ENCODE measurements at regions not wholly inside any gene's neighbourhood (a gene's known extent, or its start where the extent isn't known, plus 50 kb on each side); places are given as distances from the start of the nearest gene placed in this dataset.
"Not testable (repeated sequence)": the region's sequence is repeated elsewhere in the genome, so short reads cannot be mapped to it uniquely, and the experiment has no call there.

DNA sequence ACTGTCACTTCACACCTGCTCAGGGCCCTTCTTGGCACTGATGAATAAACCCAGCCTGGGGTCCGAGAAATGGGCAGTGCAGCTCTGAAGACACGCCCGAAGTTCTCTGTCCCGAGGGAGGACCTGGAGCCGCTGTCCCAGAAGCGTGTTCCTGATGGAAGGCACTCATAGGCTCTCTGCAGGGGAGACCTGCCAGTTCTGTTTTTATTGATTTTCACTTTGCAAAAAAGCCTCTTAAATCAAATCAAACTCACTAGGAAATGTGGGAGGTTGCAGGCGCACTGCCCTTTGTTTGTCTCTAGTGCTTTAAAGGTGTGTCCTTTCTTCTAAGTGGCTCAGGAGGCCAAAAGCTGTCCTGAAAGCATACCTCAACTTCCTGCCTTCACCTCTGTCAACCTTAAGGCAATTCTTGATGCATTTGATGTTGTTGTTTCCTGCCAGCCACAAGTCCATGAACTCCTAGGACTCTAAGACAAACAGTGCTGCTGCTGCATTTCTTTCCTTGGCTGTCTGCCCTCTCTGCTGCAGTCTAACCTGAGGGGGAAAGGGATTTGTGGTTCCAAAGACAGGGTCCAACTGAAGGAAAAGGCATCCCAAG, 663.2 kb downstream of the UQCRFS1 start:
- DNase-seq = no peak

- no peak for DNase-seq
These were observed 666.7 kb downstream of the UQCRFS1 start for GRCh38 chr19:28546148-28546685.

DNA sequence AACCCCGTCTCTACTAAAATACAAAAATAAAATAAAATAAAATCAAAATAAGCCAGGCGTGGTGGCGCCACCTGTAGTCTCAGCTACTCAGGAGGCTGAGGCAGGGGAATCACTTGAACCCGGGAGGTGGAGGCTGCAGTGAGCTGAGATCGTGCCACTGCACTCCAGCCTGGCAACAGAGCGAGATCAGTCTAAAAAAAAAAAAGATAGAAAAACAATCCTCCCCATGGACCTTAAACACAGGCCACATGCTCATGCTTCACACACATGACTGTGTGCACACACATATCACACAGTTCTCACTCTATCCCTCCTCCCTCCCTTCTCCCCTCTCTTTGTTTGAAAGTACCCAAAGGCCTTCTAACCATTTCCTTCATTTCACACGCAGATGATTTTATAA, 667.6 kb downstream of the UQCRFS1 start:
- DNase-seq = not testable (repeated sequence)

GRCh38 chr19:28544451-28545261, 668.3 kb downstream of the UQCRFS1 start:
- no peak for DNase-seq

DNA sequence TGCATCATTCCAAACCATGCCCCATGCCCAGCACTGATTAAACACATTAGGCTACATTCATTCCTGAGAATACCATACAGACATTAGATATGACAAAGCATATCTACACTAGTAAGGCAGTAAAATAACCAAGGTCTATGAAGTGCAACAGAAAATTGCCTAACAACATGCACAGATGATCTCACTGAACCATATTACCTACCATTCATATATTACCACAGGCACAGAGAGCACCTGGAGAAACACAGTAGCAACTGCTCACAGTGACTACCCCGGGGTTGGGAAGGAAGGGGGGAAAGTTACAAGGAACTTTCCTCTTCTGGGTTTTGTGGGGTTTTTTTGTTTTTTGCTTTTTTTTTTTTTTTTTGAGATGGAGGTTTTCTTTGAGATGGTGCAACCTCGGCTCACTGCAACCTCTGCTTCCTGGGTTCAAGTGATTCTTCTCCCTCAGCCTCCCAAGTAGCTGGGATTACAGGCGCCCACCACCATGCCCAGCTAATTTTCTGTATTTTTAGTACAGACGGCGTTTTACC, 669.6 kb downstream of the UQCRFS1 start:
- DNase-seq = no peak

GRCh38 chr19:28542394-28543243, 670.3 kb downstream of the UQCRFS1 start:
- DNase-seq = no peak

GRCh38 chr19:28541602-28542393, 671.2 kb downstream of the UQCRFS1 start:
- DNase-seq = no peak

DNA sequence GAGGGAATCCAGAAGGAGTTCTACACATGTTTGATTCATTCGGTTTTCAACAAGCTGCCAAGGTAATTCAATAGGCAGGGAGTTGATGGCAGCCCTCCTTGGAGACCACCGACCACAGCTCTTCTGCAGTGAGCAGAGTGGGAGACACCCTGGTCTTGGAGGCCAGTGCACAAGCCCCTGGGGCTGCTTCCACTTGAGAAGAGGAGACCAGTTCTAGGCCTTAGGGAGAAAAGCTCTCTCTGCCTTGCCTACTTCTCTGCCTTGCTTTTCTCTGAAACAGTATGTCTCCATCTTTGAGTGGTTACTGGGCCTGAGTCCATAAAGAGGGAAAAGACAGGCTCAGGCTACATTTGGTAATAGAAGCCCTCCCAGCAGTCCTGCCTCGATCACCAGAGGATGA, 671.9 kb downstream of the UQCRFS1 start:
- DNase-seq = no peak

DNA sequence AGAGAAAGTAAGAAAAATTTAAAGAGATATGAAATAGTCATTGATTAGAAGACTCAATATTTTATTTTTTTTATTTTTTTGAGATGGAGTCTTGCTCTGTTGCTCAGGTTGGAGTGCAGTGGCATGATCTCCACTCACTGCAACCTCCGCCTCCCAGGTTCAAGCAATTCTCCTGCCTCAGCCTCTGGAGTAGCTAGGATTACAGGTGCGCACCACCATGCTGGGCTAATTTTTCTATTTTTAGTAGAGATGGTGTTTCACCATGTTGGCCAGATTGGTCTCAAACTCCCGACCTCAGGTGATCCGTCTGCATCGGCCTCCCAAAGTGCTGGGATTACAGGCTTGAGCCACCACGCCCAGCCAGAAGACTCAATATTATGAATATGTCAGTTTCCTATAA, 672.6 kb downstream of the UQCRFS1 start:
- DNase-seq = not testable (repeated sequence)

DNA sequence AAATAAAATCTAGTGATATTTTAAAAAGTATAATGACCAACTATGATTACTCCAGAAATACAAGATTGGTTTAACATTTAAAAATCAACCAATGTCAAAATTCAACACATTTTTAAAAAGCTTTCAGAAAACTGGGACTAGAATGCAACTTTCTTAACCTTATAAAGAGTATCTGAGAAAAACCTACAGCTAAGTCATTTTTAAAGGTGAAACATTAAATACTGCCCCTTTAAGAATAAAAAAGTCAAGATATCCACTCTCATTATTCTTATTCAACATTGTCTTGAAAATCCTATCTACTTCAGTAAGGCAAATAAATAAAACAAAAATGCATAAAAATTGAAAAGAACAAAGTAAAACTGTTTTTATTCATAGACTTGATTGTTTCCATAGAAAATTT, 673.2 kb downstream of the UQCRFS1 start:
- no peak for DNase-seq

DNA sequence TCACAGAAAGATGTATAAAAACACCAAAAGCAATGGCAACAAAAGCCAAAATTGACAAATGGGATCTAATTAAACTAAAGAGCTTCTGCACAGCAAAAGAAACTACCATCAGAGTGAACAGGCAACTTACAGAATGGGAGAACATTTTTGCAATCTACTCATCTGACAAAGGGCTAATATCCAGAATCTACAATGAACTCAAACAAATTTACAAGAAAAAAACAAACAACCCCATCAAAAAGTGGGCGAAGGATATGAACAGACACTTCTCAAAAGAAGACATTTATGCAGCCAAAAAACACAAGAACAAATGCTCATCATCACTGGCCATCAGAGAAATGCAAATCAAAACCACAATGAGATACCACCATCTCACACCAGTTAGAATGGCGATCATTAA, 674.4 kb downstream of the UQCRFS1 start:
- not testable (repeated sequence) for DNase-seq

DNA sequence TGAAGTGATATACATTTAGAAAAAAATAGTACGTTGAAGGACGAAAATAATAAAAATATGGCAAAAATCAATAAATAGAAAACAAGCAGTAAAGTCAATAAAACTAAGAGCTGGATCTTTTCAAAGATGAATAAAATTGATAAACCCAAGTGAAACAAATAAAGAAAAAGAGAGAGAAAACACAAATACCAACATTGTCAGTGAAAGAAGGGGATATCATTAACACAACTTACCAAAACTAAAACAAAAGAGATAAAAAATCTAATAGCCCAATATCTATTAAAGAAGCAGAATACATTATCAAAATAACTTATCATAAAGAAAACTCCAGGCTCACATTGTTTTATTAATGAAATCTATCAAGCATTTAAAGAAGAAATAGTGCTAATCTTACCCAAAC, 675.1 kb downstream of the UQCRFS1 start:
- DNase-seq = no peak

GRCh38 chr19:28537079-28537478, 675.9 kb downstream of the UQCRFS1 start:
- no peak for DNase-seq

- no peak for DNase-seq
These were observed 677.6 kb downstream of the UQCRFS1 start for GRCh38 chr19:28535352-28535775.

- DNase-seq = no peak
These were observed 678.1 kb downstream of the UQCRFS1 start for GRCh38 chr19:28534766-28535351.

- no peak for DNase-seq
These were observed 680.1 kb downstream of the UQCRFS1 start for GRCh38 chr19:28532765-28533341.

GRCh38 chr19:28531979-28532378, 681.0 kb downstream of the UQCRFS1 start:
- DNase-seq = no peak

DNA sequence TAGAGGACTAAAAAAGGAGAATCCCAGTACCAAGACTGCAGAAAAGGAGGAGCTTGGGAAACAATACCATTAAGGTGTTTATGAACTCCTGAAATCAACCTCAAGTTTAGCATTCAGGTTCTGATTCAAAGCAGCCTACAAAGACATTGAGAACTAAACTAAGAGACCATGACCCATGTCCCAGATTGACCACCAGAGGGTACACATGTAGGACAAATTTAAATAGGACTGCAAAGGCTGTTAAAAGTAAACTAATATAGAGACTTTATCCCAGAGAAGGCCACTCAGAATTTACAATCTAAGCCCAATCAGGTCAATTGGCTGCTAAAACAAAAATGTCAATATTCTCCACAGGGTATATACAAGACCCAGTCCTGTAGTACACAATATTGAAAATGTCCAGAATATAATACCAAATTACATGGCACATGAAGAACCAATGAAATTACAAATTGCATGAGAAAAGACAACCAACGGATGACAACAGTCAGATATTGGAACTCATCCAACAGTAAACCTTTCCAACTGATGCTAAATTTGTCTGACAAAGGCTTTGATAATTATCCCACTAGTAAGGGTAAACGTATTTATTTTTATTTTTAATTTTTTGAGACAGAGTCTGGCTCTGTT, 682.4 kb downstream of the UQCRFS1 start:
- DNase-seq = no peak

DNA sequence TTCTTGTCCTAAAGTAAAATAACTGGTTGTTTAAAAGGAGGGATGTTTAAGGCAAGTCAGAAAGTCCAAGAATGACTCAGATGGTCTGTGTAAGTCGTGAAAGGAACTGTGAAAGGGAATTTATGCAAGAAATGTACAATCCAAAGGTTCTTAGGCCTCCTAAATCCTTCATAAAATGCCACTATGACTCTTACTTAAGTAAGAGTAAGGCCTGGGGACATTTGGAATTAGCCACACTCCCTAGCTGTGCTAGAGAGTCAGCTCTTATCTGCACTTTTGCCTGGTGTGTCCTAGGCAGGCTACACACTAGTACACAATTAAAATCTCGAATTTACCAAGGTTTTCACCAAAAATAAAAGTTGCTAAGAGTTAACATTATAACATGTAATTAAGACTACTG, 686.9 kb downstream of the UQCRFS1 start:
- DNase-seq = no peak

GRCh38 chr19:28523619-28524018, 689.3 kb downstream of the UQCRFS1 start:
- DNase-seq = no peak

- DNase-seq = no peak
These were observed 690.4 kb downstream of the UQCRFS1 start for GRCh38 chr19:28522545-28522922.
